ENCODE measurements at regions not wholly inside any gene's neighbourhood (a gene's known extent, or its start where the extent isn't known, plus 50 kb on each side); places are given as distances from the start of the nearest gene placed in this dataset.

GRCh38 chr2:129908721-129909373 lies 70.6 kb upstream of the RAB6C start:
- H3K27ac ChIP-seq: no peak overlapping the region
- no peaks in the 10 kb centered on the region for H3K36me3 ChIP-seq
- no peaks in the 10 kb centered on the region for H3K27me3 ChIP-seq
- TF ChIP-seq CTCF (IDR thresholded peaks at IDR 0.05): no peak
- no peak for TF ChIP-seq POLR2A (IDR thresholded peaks at IDR 0.05)
- H3K4me3 ChIP-seq: no peak overlapping the region
- DNase-seq: no peak
- H3K4me1 ChIP-seq: no peaks in the 10 kb centered on the region
- no peaks in the 10 kb centered on the region for H3K9me3 ChIP-seq

- TF ChIP-seq POLR2A (IDR thresholded peaks at IDR 0.05) (no peak), CTCF (IDR thresholded peaks at IDR 0.05) (no peak)
- no peaks in the 10 kb centered on the region for H3K4me1 ChIP-seq
- no peak overlapping the region for H3K27ac ChIP-seq
- no peaks in the 10 kb centered on the region for H3K36me3 ChIP-seq
- no peaks in the 10 kb centered on the region for H3K27me3 ChIP-seq
- H3K4me3 ChIP-seq: no peak overlapping the region
- DNase-seq: no peak
- H3K9me3 ChIP-seq: no peaks in the 10 kb centered on the region
These were observed 69.6 kb upstream of the RAB6C start for GRCh38 chr2:129909651-129910418.

GRCh38 chr2:129910446-129911362 lies 68.8 kb upstream of the RAB6C start:
- DNase-seq: peak in 1 of 3 donors; percentile 21
- Histone ChIP-seq H3K27me3 (no peaks in the 10 kb centered on the region), H3K9me3 (no peaks in the 10 kb centered on the region), H3K4me3 (no peak overlapping the region), H3K4me1 (no peaks in the 10 kb centered on the region), H3K36me3 (no peaks in the 10 kb centered on the region), H3K27ac (no peak overlapping the region)
- no peak for TF ChIP-seq POLR2A (IDR thresholded peaks at IDR 0.05)
- TF ChIP-seq CTCF (IDR thresholded peaks at IDR 0.05): no peak

GRCh38 chr2:129911363-129912065 lies 68.0 kb upstream of the RAB6C start:
- Histone ChIP-seq H3K27me3 (no peaks in the 10 kb centered on the region), H3K4me1 (no peaks in the 10 kb centered on the region), H3K4me3 (no peak overlapping the region), H3K27ac (no peak overlapping the region), H3K9me3 (no peaks in the 10 kb centered on the region), H3K36me3 (no peaks in the 10 kb centered on the region)
- no peak for TF ChIP-seq CTCF (IDR thresholded peaks at IDR 0.05)
- no peak for TF ChIP-seq POLR2A (IDR thresholded peaks at IDR 0.05)
- DNase-seq: peak in 1 of 3 donors; percentile 29

Measured in Peyer's patch (tissue), 4 donors.